ENCODE measurements at regions not wholly inside any gene's neighbourhood (a gene's known extent, or its start where the extent isn't known, plus 50 kb on each side); places are given as distances from the start of the nearest gene placed in this dataset.

GRCh38 chr2:56018267-56018666 is 94.7 kb upstream of the EFEMP1 start:
- peak; percentile 35 for DNase-seq (ENCODE audit: low spot score)
- Histone ChIP-seq H3K4me1 (peaks cover 52% of the 10 kb centered on the region), H3F3A (ENCODE audit: low read depth) (peaks cover 17% of the 10 kb centered on the region), H3K9me3 (ENCODE audit: low read depth) (no peaks in the 10 kb centered on the region), H3K4me3 (no peak overlapping the region), H2AFZ (replicated peaks) (peak overlapping the region; percentile 26), H4K20me1 (ENCODE audit: low read depth) (no peaks in the 10 kb centered on the region), H3K79me2 (ENCODE audit: low read depth) (no peaks in the 10 kb centered on the region), H3K4me2 (peak overlapping the region; percentile 11), H3K27me3 (no peaks in the 10 kb centered on the region), H3K27ac (no peak overlapping the region), H3K9ac (no peak overlapping the region), H3K36me3 (no peaks in the 10 kb centered on the region)
- TF ChIP-seq CTCF (IDR thresholded peaks at IDR 0.05): no peak
- no peak for TF ChIP-seq EZH2phosphoT487 (IDR thresholded peaks at IDR 0.05)
- no peak for TF ChIP-seq EZH2 (IDR thresholded peaks at IDR 0.05)
- Mint-ChIP-seq H3K27me3 (ENCODE audit: insufficient read depth, low read depth) (peaks cover 33% of the 10 kb centered on the region), H3K36me3 (no peaks in the 10 kb centered on the region), H3K9me3 (no peaks in the 10 kb centered on the region), H3K4me1 (peaks cover 34% of the 10 kb centered on the region), H3K27ac (no peak overlapping the region), H3K4me3 (no peak overlapping the region)

- Mint-ChIP-seq H3K4me1 (peaks cover 12% of the 10 kb centered on the region), H3K27ac (no peak overlapping the region), H3K36me3 (no peaks in the 10 kb centered on the region), H3K9me3 (no peaks in the 10 kb centered on the region), H3K4me3 (no peak overlapping the region), H3K27me3 (ENCODE audit: insufficient read depth, low read depth) (peaks cover 30% of the 10 kb centered on the region)
- Histone ChIP-seq H3F3A (ENCODE audit: low read depth) (peaks cover 5% of the 10 kb centered on the region), H3K27me3 (no peaks in the 10 kb centered on the region), H3K27ac (no peak overlapping the region), H3K9ac (no peak overlapping the region), H3K4me2 (peak overlapping the region; percentile 33), H3K4me1 (peaks cover 24% of the 10 kb centered on the region), H2AFZ (replicated peaks) (no peak overlapping the region), H3K79me2 (ENCODE audit: low read depth) (no peaks in the 10 kb centered on the region), H3K9me3 (ENCODE audit: low read depth) (no peaks in the 10 kb centered on the region), H3K36me3 (no peaks in the 10 kb centered on the region), H4K20me1 (ENCODE audit: low read depth) (no peaks in the 10 kb centered on the region), H3K4me3 (no peak overlapping the region)
- DNase-seq (ENCODE audit: low spot score): no peak
- TF ChIP-seq EZH2 (IDR thresholded peaks at IDR 0.05): no peak
- no peak for TF ChIP-seq CTCF (IDR thresholded peaks at IDR 0.05)
- no peak for TF ChIP-seq EZH2phosphoT487 (IDR thresholded peaks at IDR 0.05)
Observed at GRCh38 chr2:56021136-56021474, 97.5 kb upstream of the EFEMP1 start.

- Mint-ChIP-seq H3K27me3 (ENCODE audit: insufficient read depth, low read depth) (peaks cover 32% of the 10 kb centered on the region), H3K36me3 (no peaks in the 10 kb centered on the region), H3K4me1 (peaks cover 10% of the 10 kb centered on the region), H3K9me3 (no peaks in the 10 kb centered on the region), H3K4me3 (no peak overlapping the region), H3K27ac (no peak overlapping the region)
- Histone ChIP-seq H3F3A (ENCODE audit: low read depth) (peaks cover 5% of the 10 kb centered on the region), H2AFZ (replicated peaks) (no peak overlapping the region), H3K79me2 (ENCODE audit: low read depth) (no peaks in the 10 kb centered on the region), H3K27ac (no peak overlapping the region), H3K36me3 (no peaks in the 10 kb centered on the region), H4K20me1 (ENCODE audit: low read depth) (no peaks in the 10 kb centered on the region), H3K27me3 (no peaks in the 10 kb centered on the region), H3K9me3 (ENCODE audit: low read depth) (no peaks in the 10 kb centered on the region), H3K4me3 (no peak overlapping the region), H3K4me2 (peak overlapping the region; percentile 33), H3K4me1 (peaks cover 19% of the 10 kb centered on the region), H3K9ac (no peak overlapping the region)
- DNase-seq (ENCODE audit: low spot score): peak; percentile 41
- TF ChIP-seq EZH2phosphoT487 (IDR thresholded peaks at IDR 0.05): no peak
- no peak for TF ChIP-seq CTCF (IDR thresholded peaks at IDR 0.05)
- no peak for TF ChIP-seq EZH2 (IDR thresholded peaks at IDR 0.05)
Observed at GRCh38 chr2:56021579-56021978, 98.0 kb upstream of the EFEMP1 start.
